GM18508 (cell line): ENCODE measurements at regions not wholly inside any gene's neighbourhood (a gene's known extent, or its start where the extent isn't known, plus 50 kb on each side); places are given as distances from the start of the nearest gene placed in this dataset.
"Not testable (repeated sequence)": the region's sequence is repeated elsewhere in the genome, so short reads cannot be mapped to it uniquely, and the experiment has no call there.

ENCODE experiments used
- ATAC-seq: cut with Tn5 transposase; IDR thresholded peaks from one replicate; pipeline ENCODE4 v1.9.1; 2021; ENCODE audit warnings: moderate number of reproducible peaks; ENCODE audit not compliant: insufficient read depth, unreplicated experiment

DNA sequence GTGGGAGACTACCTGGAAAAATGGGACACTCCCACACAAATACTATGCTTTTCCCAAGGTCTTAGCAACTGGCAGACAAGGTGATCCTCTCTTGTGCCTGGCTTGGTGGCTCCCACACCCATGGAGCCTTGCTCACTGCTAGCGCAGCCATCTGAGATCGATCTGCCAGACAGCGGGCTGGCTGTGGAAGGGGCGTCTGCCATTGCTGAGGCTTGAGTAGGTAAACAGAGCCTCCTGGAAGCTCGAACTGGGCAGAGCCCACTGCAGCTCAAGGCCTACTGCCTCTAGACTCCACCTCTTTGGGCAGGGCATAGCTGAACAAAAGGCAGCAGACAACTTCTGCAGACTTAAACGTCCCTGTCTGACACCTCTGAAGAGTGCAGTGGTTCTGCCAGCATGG is 360.3 kb upstream of the EPHA3 start:
- ATAC-seq: not testable (repeated sequence)

DNA sequence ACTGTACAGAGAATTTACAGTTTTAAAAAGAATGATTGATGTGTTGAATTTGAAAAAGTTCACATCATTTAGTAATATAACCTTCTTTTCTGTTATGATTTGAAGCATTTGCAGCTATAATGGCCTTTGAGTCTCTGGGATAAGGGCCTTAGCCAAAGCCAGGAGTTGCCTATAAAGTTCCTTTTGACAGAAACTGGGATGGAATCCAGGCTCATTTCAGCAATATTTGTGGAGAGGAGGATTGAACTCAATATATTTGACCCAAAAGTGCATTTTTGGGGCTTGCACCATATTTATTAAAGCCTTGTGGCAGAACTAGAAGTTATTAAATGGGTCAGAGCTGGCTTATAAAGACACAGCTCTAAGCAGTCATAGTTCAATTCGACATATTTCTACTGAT is 348.7 kb upstream of the EPHA3 start:
- ATAC-seq: no peak

DNA sequence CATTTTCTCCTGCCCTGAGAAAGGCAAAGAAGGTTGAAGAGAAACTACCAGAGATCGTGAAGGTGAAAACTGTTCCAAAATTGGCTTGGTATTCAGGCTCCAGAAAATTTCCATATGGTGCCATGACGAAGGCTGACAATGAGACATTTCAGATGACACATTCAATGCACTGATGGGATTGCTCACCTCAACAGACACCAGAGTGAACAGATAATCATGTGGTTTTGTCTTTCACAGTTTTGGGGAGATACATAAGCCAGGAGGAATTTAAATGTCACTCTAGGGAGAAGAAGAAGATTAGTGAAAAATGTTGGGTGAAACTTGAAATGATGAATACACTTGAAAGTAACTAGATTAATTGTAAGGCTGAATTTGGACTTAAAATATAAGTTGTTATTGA is 339.7 kb upstream of the EPHA3 start:
- no peak for ATAC-seq

DNA sequence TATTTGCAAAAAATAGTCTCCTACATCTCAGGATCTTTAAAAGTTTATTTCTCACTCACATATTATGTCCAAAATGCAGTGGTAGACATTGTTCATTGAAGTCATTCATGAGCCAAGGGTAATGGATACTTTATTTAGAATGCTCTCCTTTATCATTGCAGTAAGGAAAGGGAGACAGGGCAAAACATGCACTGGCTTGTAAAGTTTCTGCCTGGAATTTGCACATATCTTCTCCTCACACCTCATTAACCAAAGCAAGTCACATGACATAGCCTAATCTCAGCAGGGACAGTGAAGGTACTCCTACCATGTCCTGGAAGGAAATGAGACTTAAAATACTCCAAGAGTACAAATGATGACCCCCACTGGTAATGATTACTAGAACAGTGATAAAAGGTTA is 333.7 kb upstream of the EPHA3 start:
- ATAC-seq: no peak

- ATAC-seq: no peak
These were observed 332.3 kb upstream of the EPHA3 start for GRCh38 chr3:88775026-88775690.

GRCh38 chr3:88779482-88779881 is 327.9 kb upstream of the EPHA3 start:
- no peak for ATAC-seq

- ATAC-seq: no peak
These were observed 322.5 kb upstream of the EPHA3 start for GRCh38 chr3:88784925-88785324.

DNA sequence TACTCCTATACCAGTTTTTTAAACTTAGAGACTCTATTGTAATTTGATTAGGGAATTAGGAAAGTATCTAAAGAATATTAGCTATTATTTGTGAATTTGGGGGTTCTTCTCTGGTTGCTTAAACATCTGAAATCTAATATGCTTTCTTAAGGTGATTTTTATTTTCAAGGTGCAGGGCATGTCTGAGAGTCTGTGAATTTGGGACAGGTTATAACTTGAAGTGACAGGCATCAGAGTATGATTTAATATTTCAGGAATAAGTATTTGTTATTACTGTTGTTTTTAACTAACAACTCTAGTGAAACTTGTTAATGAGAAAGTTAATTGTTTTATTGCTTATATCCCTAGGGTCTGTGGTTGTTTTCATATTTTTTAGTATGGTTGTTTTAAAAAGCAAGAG is 321.6 kb upstream of the EPHA3 start:
- ATAC-seq: no peak

DNA sequence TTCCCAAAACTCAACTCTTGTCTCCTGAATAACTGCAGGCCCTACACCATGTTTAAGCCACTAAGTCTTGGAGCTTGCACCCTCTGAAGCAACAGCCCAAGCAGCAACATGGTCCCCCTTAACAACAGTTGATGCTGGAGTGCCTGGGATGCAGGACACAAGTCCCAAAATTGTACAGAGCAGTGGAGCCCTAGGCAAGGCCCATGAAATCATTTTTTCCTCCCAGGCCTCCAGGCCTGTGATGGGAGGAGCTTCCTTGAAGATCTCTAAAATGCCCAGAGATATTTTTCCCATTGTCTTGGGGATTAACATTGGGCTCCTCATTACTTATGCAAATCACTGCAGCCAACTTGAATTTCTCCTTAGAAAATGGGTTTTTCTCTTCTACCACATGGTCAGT is 311.9 kb upstream of the EPHA3 start:
- ATAC-seq: no peak

GRCh38 chr3:88807491-88808105 is 299.8 kb upstream of the EPHA3 start:
- ATAC-seq: no peak

DNA sequence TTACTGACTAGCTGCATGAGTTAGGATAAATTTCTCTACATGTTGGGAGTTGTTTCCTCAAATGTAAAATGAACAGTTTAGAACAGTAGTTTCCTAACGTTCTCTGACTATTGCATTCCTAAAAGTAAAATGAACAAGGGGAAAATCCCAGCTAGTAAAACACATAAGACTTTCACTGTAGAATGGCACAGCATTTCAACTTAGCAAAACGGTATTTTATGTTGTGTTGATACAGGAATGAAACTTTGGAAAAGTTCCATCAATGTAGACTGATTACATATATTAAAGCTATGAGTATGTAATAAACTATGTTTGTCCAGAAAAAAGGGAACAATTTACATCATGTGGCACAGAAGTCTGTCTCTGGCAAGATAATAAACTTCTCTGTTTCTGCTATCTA is 297.4 kb upstream of the EPHA3 start:
- ATAC-seq: no peak

- ATAC-seq: no peak
These were observed 297.0 kb upstream of the EPHA3 start for GRCh38 chr3:88810455-88810854.

GRCh38 chr3:88811096-88811495 is 296.3 kb upstream of the EPHA3 start:
- no peak for ATAC-seq

DNA sequence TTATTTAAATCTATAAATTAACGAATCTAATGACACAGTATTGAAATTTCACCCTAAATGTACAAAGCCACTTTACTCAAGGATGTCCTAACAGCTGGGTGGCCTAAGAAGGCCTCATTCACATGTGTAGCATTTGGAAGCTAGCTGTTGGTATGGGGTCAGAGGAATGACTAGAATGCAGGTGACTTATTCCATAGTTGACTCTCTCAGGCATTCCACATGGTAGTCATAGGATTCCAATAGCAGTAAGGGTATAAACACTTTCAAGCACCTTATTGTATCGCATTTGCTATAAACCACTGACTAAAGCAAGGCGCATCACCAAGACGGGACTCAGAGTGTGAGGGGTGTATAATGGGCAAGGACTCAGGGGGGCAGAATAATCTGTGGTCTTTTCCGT is 294.8 kb upstream of the EPHA3 start:
- no peak for ATAC-seq

DNA sequence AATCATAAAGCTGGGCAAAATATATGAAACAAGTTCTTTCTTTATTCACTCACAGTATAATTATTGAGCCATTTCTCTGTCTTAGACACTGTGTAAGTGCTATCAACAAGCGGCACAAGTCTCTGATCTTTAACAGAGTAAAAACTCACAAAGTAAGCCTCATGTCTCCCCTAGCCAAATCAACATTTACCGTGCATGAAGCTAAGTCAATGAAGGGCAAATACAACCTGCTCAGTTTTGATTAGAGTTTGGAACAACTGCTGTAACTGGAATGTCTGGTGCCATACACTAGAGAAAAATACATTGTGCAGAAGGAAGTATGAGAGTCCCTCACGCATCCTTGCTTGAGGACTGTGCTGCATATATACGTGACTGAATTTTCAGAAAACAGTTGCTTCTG is 291.0 kb upstream of the EPHA3 start:
- ATAC-seq: no peak

GRCh38 chr3:88824666-88825564 is 282.5 kb upstream of the EPHA3 start:
- no peak for ATAC-seq

DNA sequence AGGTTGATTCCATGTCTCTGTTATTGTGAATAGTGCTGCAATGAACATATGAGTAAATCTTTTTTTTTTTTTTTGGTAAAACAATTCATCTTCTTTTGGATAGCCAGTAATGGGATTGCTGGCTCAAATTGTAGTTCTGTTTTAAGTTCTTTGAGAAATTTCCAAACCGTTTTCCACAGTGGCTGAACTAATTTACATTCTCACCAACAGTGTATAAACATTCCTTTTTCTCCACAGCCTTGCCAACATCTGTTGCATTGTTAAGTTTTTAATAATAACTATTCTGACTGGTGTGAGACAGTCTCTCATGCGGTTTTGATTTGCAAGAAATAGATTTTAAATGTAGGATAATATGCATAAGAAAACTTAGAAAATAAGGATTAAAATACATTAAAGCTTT is 279.0 kb upstream of the EPHA3 start:
- no peak for ATAC-seq

GRCh38 chr3:88852606-88853005 is 254.8 kb upstream of the EPHA3 start:
- no peak for ATAC-seq

DNA sequence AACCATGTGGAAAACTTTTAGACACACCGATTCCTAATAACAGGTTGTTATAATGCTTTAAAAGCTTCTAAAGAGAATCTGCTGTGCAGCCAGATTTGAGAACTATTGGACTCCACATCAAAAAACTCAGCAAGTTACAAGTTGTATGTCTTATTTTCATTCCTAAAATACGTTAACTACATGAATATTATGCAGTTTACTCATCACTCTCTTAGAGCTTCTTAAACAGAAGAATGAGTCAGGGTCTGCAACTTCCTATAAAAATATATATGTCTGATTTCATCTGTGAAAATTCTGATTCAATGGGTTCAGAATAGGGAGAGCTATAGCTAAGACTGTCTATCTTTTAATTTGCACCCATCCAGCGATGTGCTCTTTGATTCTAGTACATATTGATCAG is 244.2 kb upstream of the EPHA3 start:
- ATAC-seq: no peak

GRCh38 chr3:88876724-88877123 is 230.7 kb upstream of the EPHA3 start:
- no peak for ATAC-seq

- ATAC-seq: no peak
These were observed 227.5 kb upstream of the EPHA3 start for GRCh38 chr3:88879905-88880304.
